Panc1 (cell line): ENCODE measurements at regions not wholly inside any gene's neighbourhood (a gene's known extent, or its start where the extent isn't known, plus 50 kb on each side); places are given as distances from the start of the nearest gene placed in this dataset.

Experiments used
- CTCF ChIP-seq: fragments of 450-650 bp; IDR thresholded peaks from 2 replicates; pipeline ENCODE4 v1.5.1; 2017; ENCODE audit warnings: mild to moderate bottlenecking
- POLR2AphosphoS5 ChIP-seq: IDR thresholded peaks from 2 replicates; pipeline ENCODE4 v1.6.1; 2012; ENCODE audit warnings: mild to moderate bottlenecking, low read depth, low read length, moderate library complexity
- SIN3A ChIP-seq: IDR thresholded peaks from 2 replicates; pipeline ENCODE4 v1.6.1; 2012; ENCODE audit warnings: low read depth, mild to moderate bottlenecking, low read length, moderate library complexity, borderline replicate concordance; ENCODE audit not compliant: insufficient read depth

DNA sequence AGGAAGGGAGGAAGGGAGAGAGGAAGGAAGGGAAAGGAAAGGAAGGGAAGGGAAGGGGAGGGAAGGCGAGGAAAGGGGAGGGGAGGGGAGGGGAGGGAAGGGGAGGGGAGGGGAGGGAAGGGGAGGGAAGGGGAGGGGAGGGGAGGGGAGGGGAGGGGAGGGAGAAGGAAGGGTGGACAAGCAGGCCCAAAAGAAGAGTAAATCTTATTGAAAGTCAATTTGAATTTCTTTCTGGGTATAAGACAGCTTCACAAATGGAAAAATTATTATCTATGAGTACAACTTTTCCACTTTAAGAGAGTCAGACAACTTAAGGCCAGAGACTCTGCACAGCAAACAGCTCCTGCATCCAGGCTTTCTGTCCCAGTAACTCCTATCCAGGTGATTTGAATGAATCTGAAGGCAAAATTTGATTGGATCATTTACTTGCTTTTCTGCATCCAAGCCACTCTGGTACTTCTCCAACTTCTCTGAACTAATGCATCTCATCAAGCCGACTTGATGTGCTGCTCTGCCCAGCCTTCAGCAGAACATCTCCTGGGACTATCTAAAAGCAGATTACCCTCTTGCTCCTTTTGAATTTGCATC lies 363.4 kb upstream of the KIF2A start:
- TF ChIP-seq CTCF (no peak), POLR2AphosphoS5 (no peak), SIN3A (no peak)
